MM.1S (cell line): ENCODE measurements at regions not wholly inside any gene's neighbourhood (a gene's known extent, or its start where the extent isn't known, plus 50 kb on each side); places are given as distances from the start of the nearest gene placed in this dataset.

ENCODE experiments used
- DNase-seq: peaks from one replicate; pipeline ENCODE4 v3.0.0-alpha.2; 2015
- H2AFZ ChIP-seq: fragments of 300-600 bp; sonication (generic); 2 replicates; pipeline ENCODE4 v1.6.0; 2016; ENCODE audit warnings: antibody characterized with exemption, low read length
- H3F3A ChIP-seq: fragments of 300-600 bp; sonication (generic); 2 replicates; pipeline ENCODE4 v1.6.1; 2016; ENCODE audit warnings: mild to moderate bottlenecking, antibody characterized with exemption, low read length, moderate library complexity, mixed read lengths; ENCODE audit not compliant: insufficient read depth
- H3K27ac ChIP-seq: fragments of 300-600 bp; sonication (generic); 2 replicates; pipeline ENCODE4 v1.5.1; 2016; ENCODE audit warnings: mild to moderate bottlenecking, low read length
- H3K27me3 ChIP-seq: fragments of 300-600 bp; sonication (generic); replicated peaks from 2 replicates; pipeline ENCODE4 v1.6.0; 2016; ENCODE audit warnings: low read length; ENCODE audit not compliant: insufficient read depth
- H3K36me3 ChIP-seq: fragments of 300-600 bp; sonication (generic); replicated peaks from 2 replicates; pipeline ENCODE4 v1.6.1; 2016; ENCODE audit warnings: mild to moderate bottlenecking, low read length, mixed read lengths; ENCODE audit not compliant: insufficient read depth
- H3K4me1 ChIP-seq: fragments of 300-600 bp; sonication (generic); 2 replicates; pipeline ENCODE4 v1.6.1; 2016; ENCODE audit warnings: low read length, mixed read lengths
- H3K4me2 ChIP-seq: fragments of 300-600 bp; sonication (generic); 2 replicates; pipeline ENCODE4 v1.6.0; 2016; ENCODE audit warnings: low read depth, low read length
- H3K4me3 ChIP-seq: fragments of 300-600 bp; sonication (generic); 2 replicates; pipeline ENCODE4 v1.5.1; 2016; ENCODE audit warnings: low read length, mixed read lengths
- H3K79me2 ChIP-seq: fragments of 300-600 bp; sonication (generic); 2 replicates; pipeline ENCODE4 v1.6.1; 2016; ENCODE audit warnings: mixed run types, low read length, mixed read lengths
- H3K9ac ChIP-seq: fragments of 300-600 bp; sonication (generic); 2 replicates; pipeline ENCODE4 v1.6.1; 2016; ENCODE audit warnings: low read length, mixed read lengths
- H3K9me2 ChIP-seq: fragments of 300-600 bp; sonication (generic); replicated peaks from 2 replicates; pipeline ENCODE4 v1.6.1; 2016; ENCODE audit warnings: mild to moderate bottlenecking, low read length, mixed read lengths; ENCODE audit not compliant: insufficient read depth
- H3K9me3 ChIP-seq: fragments of 300-600 bp; sonication (generic); replicated peaks from 2 replicates; pipeline ENCODE4 v1.6.1; 2016; ENCODE audit warnings: mild to moderate bottlenecking, low read length, mixed read lengths; ENCODE audit not compliant: insufficient read depth
- H4K20me1 ChIP-seq: fragments of 300-600 bp; sonication (generic); 2 replicates; pipeline ENCODE4 v1.6.1; 2016; ENCODE audit warnings: mild to moderate bottlenecking, low read length, moderate library complexity, mixed read lengths; ENCODE audit not compliant: insufficient read depth
- EZH2 ChIP-seq: fragments of 300-600 bp; sonication (generic); optimal IDR thresholded peaks from 2 replicates; pipeline ENCODE3; 2017; ENCODE audit warnings: low read depth, mild to moderate bottlenecking, antibody characterized with exemption, low read length, mixed read lengths
- EZH2phosphoT487 ChIP-seq: fragments of 300-600 bp; sonication (generic); IDR thresholded peaks from 2 replicates; pipeline ENCODE4 v1.6.1; 2018; ENCODE audit warnings: antibody characterized with exemption, low read length
- TF ChIP-seq, protein P1 (sequence below): fragments of 300-600 bp; sonication (generic); IDR thresholded peaks from 2 replicates; pipeline ENCODE4 v1.5.1; 2016; ENCODE audit warnings: antibody characterized with exemption, low read length, mixed read lengths

DNA sequence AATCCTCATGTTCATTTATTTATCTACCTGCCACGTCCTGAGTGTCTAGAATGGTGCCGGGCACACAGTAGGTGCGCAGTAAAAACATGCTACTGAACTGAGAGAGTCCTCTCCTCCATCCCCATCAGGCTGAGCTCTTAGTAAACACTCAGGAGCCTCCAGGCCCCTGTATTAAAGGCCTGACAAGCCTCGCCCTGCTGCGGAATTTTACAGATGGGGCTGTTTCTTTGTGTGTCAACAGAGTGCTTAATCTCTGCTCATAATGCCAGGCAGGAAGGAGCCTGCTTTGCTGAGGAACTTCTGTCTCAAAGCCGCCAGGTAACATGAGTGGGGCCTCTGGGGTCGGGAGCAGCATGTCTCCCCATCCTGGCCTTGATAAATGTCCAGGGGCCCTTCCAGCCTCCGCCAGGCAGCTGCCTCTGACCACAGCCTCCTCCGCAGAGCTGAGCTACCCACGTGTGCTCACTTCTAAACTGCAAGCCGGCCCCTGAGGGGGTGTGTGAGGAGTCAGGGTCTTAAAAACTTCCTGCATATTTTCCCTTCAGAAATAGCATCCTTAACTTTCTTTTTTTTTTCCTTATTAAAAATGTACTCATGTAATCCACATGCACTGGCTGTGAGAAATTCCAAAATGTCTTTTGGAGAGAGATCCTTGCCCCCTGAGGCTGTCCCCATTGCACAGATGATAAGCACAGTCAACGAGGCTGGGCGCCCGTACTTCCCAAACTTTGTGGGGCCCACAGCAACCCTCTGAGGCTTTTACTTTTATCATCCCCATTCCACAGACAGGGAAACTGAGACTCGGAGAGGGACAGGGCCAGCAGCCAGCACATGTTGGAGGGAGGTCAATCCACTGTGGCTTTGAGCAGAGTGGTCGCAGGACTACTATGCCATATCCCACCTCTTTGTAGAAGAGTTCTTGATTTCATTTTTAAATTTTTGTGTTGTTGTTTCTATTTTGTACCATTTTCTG is 116.0 kb upstream of the NCOR2 start:
- no peak overlapping the region for H2AFZ ChIP-seq
- no peaks in the 10 kb centered on the region for H3K79me2 ChIP-seq
- no peaks in the 10 kb centered on the region for H3K9me2 ChIP-seq
- no peaks in the 10 kb centered on the region for H3K36me3 ChIP-seq
- H3K27me3 ChIP-seq = no peaks in the 10 kb centered on the region
- no peaks in the 10 kb centered on the region for H3F3A ChIP-seq
- H3K9me3 ChIP-seq = no peaks in the 10 kb centered on the region
- DNase-seq = no peak
- TF ChIP-seq EZH2phosphoT487 (no peak), EZH2 (no peak)
- TF ChIP-seq, protein P1, sequence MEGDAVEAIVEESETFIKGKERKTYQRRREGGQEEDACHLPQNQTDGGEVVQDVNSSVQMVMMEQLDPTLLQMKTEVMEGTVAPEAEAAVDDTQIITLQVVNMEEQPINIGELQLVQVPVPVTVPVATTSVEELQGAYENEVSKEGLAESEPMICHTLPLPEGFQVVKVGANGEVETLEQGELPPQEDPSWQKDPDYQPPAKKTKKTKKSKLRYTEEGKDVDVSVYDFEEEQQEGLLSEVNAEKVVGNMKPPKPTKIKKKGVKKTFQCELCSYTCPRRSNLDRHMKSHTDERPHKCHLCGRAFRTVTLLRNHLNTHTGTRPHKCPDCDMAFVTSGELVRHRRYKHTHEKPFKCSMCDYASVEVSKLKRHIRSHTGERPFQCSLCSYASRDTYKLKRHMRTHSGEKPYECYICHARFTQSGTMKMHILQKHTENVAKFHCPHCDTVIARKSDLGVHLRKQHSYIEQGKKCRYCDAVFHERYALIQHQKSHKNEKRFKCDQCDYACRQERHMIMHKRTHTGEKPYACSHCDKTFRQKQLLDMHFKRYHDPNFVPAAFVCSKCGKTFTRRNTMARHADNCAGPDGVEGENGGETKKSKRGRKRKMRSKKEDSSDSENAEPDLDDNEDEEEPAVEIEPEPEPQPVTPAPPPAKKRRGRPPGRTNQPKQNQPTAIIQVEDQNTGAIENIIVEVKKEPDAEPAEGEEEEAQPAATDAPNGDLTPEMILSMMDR = no peak
- no peaks in the 10 kb centered on the region for H3K4me1 ChIP-seq
- H3K4me3 ChIP-seq = no peak overlapping the region
- H3K27ac ChIP-seq = no peak overlapping the region
- H4K20me1 ChIP-seq = no peaks in the 10 kb centered on the region
- H3K9ac ChIP-seq = no peak overlapping the region
- no peak overlapping the region for H3K4me2 ChIP-seq

DNA sequence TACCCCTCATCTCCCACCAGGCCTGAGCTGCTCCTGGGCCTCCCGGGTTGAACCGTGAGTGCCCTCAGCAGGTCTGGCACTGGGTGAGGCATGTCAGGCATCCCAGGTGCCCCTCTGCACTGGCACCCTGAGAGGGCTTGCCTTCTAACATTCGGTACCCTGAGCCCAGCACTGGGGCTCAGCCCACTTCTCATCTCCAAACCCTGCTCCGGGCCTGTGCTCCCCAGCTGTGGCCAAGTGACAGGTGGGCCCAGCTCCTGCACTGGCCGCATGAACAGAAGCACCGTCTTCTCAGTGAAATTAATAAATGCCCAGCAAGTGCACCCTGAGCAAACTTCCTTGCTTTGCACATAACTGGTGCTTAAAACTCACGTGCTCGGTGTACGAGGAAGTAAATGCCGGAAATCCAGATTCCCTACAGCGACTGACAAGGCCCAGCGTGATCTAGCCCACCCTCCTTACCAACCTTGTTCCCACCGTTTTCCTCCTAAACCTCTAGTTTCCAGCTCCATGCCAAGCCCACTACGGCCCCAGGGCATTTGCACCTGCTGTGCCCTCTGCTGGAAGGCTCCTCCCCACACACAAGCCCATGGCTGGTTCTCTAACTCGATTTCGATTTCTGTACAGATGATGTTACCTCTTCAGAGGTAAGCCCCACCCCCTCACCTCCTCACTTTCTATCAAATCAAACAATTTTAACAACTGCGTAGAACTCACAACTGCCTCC is 115.2 kb upstream of the NCOR2 start:
- no peaks in the 10 kb centered on the region for H3K9me3 ChIP-seq
- H3K36me3 ChIP-seq = no peaks in the 10 kb centered on the region
- H3K79me2 ChIP-seq = no peaks in the 10 kb centered on the region
- no peak overlapping the region for H2AFZ ChIP-seq
- H3K9ac ChIP-seq = no peak overlapping the region
- no peaks in the 10 kb centered on the region for H3K4me1 ChIP-seq
- H3K4me2 ChIP-seq = no peak overlapping the region
- H4K20me1 ChIP-seq = no peaks in the 10 kb centered on the region
- no peaks in the 10 kb centered on the region for H3F3A ChIP-seq
- DNase-seq = no peak
- H3K4me3 ChIP-seq = no peak overlapping the region
- H3K9me2 ChIP-seq = no peaks in the 10 kb centered on the region
- no peak for TF ChIP-seq EZH2phosphoT487
- TF ChIP-seq EZH2 = no peak
- TF ChIP-seq, protein P1 = no peak
- no peaks in the 10 kb centered on the region for H3K27me3 ChIP-seq
- H3K27ac ChIP-seq = no peak overlapping the region

DNA sequence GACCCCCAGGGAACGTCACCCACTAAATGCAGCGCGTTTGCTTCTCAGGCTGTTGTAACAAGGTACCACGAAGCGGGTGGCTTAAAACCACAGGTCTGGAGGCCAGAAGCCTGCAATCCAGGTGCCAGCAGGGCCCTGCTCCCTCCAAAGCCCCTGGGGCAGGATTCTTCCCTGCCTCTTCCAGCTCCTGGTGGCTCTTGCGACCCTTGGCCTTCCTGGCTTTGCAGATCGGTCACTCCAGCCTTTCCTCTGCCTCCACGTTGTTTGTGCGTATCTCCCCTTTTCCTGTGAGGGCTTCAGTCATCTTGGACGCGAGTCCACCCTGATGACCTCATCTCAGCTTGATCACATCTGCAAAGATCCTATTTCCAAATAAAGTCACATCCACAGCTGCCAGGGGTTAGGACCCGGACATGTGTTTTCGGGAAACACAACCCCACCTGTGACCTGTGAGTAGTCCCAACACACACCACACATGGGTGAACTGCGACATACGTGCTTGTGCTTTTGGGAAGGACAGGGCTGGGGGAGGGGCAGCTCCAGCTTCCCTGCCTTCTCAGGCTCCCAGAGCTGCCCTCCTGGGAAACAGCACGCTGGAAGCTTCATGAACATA is 114.5 kb upstream of the NCOR2 start:
- H2AFZ ChIP-seq = no peak overlapping the region
- no peaks in the 10 kb centered on the region for H3K4me1 ChIP-seq
- H4K20me1 ChIP-seq = no peaks in the 10 kb centered on the region
- H3K4me2 ChIP-seq = no peak overlapping the region
- H3F3A ChIP-seq = no peaks in the 10 kb centered on the region
- no peak overlapping the region for H3K27ac ChIP-seq
- TF ChIP-seq, protein P1 = no peak
- TF ChIP-seq EZH2phosphoT487 = no peak
- no peak for TF ChIP-seq EZH2
- H3K9ac ChIP-seq = no peak overlapping the region
- no peak for DNase-seq
- H3K9me3 ChIP-seq = no peaks in the 10 kb centered on the region
- H3K27me3 ChIP-seq = no peaks in the 10 kb centered on the region
- no peaks in the 10 kb centered on the region for H3K36me3 ChIP-seq
- no peaks in the 10 kb centered on the region for H3K9me2 ChIP-seq
- no peak overlapping the region for H3K4me3 ChIP-seq
- H3K79me2 ChIP-seq = no peaks in the 10 kb centered on the region
